GM18868 (cell line): ENCODE measurements at regions not wholly inside any gene's neighbourhood (a gene's known extent, or its start where the extent isn't known, plus 50 kb on each side); places are given as distances from the start of the nearest gene placed in this dataset.
"Not testable (repeated sequence)": the region's sequence is repeated elsewhere in the genome, so short reads cannot be mapped to it uniquely, and the experiment has no call there.

Experiments used
- ATAC-seq: cut with Tn5 transposase; IDR thresholded peaks from one replicate; pipeline ENCODE4 v1.9.1; 2021; ENCODE audit warnings: mild to moderate bottlenecking, moderate library complexity; ENCODE audit not compliant: unreplicated experiment

GRCh38 chr10:87416892-87417291 lies 59.3 kb downstream of the NUTM2D start:
- ATAC-seq = not testable (repeated sequence)

GRCh38 chr10:87422641-87423040 lies 65.1 kb downstream of the NUTM2D start:
- not testable (repeated sequence) for ATAC-seq

- ATAC-seq = not testable (repeated sequence)
Observed at GRCh38 chr10:87424697-87425373, 67.3 kb downstream of the NUTM2D start.

GRCh38 chr10:87433836-87434235 lies 70.9 kb upstream of the MINPP1 start:
- not testable (repeated sequence) for ATAC-seq

- not testable (repeated sequence) for ATAC-seq
Observed at GRCh38 chr10:87435295-87435826, 69.3 kb upstream of the MINPP1 start.

- ATAC-seq = peak; percentile 84
Observed at GRCh38 chr10:87436104-87436503, 68.6 kb upstream of the MINPP1 start.

- ATAC-seq = not testable (repeated sequence)
Observed at GRCh38 chr10:87437450-87437849, 67.2 kb upstream of the MINPP1 start.
